ENCODE measurements at regions not wholly inside any gene's neighbourhood (a gene's known extent, or its start where the extent isn't known, plus 50 kb on each side); places are given as distances from the start of the nearest gene placed in this dataset.

DNA sequence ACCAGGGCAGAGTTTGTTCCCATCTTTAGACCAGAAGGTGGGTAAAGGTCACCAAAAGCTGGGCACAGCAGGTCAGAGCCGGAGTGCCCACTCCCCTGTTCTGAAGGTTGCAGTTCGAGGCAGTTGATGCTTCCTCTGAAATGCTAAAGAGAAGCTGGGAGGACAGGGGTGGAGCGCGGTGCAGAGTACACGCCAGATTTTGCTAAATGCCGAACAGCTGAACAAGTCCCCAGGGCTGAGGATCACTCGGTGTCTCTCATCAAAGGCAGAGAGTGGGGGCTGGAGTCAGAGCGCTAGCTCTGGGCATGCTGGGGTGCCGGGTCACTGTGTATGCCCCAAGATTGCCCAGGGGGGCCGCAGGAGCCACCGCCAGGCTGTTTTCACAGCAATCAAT lies 197.0 kb downstream of the BCOR start:
- TF ChIP-seq, protein P1, sequence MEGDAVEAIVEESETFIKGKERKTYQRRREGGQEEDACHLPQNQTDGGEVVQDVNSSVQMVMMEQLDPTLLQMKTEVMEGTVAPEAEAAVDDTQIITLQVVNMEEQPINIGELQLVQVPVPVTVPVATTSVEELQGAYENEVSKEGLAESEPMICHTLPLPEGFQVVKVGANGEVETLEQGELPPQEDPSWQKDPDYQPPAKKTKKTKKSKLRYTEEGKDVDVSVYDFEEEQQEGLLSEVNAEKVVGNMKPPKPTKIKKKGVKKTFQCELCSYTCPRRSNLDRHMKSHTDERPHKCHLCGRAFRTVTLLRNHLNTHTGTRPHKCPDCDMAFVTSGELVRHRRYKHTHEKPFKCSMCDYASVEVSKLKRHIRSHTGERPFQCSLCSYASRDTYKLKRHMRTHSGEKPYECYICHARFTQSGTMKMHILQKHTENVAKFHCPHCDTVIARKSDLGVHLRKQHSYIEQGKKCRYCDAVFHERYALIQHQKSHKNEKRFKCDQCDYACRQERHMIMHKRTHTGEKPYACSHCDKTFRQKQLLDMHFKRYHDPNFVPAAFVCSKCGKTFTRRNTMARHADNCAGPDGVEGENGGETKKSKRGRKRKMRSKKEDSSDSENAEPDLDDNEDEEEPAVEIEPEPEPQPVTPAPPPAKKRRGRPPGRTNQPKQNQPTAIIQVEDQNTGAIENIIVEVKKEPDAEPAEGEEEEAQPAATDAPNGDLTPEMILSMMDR (IDR thresholded peaks at IDR 0.05; ENCODE audit: low read depth, low read length): no peak
- TF ChIP-seq EZH2phosphoT487 (IDR thresholded peaks at IDR 0.05; ENCODE audit: low read depth): no peak

All from OCI-LY3 (cell line).